Umbilical cord (tissue), 1 donor: ENCODE measurements at regions not wholly inside any gene's neighbourhood (a gene's known extent, or its start where the extent isn't known, plus 50 kb on each side); places are given as distances from the start of the nearest gene placed in this dataset.
"Not testable (repeated sequence)": the region's sequence is repeated elsewhere in the genome, so short reads cannot be mapped to it uniquely, and the experiment has no call there.

Source experiments
- DNase-seq: peaks from one replicate; pipeline ENCODE4 v3.0.0-alpha.2; 2015; ENCODE audit warnings: low spot score

DNA sequence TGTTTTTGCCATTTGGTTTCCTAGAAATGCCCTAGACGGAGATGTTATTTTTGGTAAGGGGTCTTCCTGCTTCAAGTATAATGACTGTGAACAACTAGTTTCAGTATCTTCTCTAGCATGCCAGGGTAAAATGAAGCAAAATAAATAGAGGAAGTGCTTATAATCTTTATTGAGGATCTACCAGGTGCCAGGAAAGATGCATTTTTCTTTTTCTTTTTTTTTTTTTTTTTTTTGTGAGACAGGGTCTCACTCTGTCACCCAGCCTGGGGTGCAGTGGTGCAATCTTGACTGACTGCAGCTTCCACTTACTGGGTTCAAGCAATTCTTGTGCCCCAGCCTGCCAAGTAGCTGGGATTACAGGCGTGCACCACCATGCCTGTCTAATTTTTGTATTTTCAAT lies 146.6 kb upstream of the GRK3 start:
- not testable (repeated sequence) for DNase-seq

GRCh38 chr22:25419247-25420113 lies 145.0 kb upstream of the GRK3 start:
- DNase-seq = peak; percentile 30

GRCh38 chr22:25420114-25420441 lies 144.4 kb upstream of the GRK3 start:
- DNase-seq = not testable (repeated sequence)

DNA sequence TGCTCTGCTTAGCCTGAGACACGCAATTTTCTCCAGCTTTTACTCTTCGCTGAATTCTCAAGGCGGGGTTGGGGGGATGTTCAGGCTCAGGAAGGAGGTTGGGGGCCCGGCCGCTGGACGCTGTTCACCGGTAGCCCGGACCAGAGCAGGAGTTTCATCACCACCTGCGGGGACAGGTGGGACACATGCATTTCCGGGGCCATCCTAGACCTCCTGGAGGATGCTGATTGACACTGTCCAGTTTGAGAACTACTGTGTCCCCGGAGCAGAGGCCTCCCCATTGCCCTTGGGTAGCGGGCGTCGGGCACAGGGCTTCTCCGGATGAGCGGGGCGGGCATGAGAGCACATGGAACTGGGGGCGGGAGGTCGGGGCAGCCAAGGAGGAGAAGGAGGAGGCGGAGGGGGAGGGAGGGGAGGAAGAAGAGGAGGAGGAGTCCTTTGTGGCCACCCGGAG lies 144.0 kb upstream of the GRK3 start:
- DNase-seq = no peak

DNA sequence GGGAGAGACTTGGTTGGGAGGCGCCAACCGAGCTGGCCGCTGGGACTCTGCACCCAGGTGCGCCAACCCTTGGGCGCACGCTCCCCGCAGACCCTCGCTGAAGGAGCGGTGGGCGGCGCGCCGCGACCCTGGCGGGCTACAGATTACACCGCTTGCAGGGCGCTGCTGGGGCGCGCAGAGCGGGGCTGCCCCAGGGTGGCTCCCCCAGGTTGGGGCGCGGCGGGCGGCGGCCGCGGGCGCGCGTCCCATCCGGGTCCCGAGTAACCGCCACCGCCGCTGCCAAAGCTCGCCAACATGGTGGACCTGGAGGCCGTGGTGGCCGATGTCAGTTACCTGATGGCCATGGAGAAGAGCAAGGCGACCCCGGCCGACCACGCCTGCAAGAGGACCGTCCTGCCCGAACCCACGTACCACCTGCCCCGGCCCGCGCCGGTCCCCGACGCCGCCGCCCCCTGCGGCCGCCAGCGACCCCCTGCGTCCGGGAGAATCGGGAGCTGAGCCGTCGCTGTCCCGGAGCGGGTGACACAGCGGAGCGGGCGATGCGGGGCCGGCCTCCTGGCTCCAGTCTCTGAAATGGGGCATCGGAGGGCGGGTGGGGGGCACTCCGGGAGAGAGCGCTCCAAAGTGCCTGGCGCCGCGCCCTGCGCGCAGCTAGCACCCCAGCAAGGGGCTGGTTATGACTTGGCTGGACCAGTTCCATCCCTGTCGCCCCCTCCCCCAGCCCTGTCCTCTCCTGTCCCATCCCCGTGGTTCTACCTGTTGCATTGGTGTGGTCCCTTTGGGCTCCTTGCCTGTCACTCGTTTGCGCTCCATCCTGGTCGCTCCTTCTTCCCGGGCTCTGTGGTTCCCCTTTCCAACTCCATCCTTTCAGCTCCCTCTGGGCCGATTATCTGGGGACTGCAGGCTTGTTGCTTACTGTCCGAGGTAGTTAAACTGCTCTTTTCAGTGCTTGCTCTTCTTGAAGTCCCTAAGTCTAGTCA lies 143.3 kb upstream of the GRK3 start:
- DNase-seq = no peak

DNA sequence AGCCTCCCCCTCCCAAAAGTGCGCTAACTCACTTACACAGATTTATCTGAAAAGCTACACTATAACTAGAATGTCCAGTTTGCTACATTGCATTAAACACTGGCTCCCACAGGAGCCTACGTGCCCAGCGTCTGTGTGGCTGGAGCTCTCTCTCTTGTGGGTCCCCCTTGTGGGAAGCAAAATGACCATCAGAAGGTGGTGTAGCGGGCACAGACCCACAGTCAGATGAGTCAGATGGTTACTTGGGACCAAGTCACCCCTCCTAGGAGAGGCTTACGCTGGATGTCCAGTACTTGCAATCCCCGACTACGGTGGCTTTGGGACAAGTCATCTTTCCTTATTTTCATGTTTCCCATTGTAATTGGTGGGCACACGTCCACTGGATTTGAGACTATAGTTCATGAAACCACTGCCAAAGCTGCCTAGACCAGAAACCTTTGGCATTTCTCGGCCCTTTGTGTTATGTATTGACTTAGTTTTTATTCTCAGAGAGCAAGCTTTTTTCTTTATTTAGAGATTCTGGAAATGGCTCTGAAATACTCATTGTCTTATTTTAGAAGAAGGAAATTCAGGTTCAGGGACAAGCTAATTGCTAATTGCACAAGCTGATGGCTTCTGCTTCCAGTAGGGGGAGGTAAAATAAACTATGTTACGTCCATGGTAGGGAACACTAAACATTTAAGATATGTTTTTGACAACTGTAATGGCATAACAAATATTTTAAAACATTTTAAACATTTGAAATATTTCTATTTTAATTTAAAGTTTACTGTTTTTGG lies 137.8 kb upstream of the GRK3 start:
- not testable (repeated sequence) for DNase-seq

DNA sequence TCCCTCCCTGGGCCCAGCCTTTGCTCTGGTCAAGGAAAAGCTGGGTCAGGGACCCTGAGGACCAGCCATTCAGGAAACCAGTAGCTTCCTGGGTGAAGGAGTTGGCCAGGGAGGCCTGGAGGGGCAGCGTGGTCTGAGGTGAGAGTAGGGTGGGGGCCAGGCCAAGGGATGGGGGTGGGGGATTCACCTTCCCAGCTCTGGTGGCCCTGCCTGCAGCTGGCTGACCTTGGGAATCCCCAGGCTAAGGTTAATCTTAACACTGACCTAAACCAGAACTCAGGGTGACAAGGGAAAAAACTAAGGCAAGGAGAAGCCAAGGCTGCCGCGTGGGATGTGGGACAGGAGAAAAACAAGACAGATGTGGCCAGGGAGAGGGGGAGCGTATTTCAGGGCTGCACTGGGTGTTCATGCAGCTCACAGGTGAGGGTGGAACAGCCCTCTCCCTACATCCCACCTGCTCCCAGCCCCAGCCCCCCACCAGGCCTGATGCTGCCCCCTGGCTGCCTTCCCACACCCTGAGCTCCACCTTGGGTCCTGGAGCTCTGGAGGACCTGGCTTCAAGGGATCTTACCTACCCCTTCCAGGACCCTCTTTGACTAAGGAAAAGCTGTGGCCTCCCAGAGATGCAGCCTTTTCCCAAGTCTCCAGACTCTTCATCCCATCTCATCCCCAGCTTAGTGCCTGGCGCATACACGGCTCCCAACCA lies 132.7 kb upstream of the GRK3 start:
- not testable (repeated sequence) for DNase-seq

GRCh38 chr22:25433381-25433970 lies 131.0 kb upstream of the GRK3 start:
- not testable (repeated sequence) for DNase-seq

DNA sequence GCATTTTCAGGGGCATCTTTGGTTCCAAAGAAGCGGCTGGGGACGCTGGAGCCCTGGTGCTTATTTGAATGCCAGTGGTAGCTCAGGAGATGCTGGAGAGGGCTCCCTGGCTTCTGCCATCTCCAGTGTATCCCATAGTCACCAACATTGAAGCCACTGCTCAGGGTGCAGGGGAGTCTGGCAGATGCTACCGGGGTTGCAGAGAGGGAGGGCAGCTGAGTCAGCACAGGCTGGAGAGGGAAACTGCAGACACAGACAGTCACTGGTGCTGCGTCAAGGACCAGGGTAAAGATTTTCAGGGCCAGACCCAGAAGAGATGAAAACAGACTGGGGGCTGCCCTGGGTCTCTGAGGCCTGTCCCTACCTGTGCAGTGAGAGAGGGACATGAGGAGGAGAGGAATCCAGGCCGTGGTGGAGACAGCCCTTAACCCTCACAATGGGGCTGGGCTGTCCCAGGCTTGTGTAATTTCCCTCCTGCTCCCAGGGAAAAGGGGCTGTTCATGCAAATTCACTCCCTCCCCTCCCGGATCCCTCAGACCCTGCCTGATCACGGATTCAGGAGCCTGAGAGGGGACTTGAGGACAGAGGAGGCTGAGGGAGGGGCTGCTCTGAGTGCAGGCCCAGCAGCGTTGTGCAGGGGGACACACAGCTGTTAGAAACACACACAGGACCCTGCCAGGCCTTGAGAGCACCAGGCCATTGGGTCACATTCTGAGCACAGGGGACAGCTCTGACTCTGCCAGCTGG lies 126.9 kb upstream of the GRK3 start:
- DNase-seq = no peak

DNA sequence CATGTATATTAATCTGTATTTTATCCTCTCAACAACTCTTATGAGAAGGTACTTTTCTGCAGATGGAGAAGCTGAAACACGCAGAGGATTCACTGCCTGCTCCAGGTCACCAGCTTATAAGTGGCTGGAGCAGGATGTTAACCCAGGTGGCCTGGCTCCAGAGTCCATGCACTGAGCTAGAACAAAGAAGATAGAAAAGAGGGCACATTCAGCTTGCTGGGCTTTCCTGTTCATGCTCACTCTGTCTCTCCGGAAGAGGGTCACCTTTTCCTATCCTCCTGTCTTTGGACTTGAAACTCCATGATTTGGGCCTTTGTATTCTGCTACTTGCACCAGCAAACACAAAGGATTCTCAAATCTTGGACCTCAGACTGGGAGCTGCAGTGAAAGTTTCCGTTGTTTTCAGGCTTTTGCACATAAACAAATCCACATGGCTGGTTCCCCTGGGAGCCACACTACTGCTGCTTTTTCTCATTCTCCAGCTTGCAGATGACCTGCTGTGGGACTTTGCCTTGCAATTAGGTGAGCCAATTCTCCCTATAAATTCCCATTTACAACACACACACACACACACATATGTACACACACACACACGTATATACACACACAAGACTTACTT lies 117.3 kb upstream of the GRK3 start:
- DNase-seq = no peak

DNA sequence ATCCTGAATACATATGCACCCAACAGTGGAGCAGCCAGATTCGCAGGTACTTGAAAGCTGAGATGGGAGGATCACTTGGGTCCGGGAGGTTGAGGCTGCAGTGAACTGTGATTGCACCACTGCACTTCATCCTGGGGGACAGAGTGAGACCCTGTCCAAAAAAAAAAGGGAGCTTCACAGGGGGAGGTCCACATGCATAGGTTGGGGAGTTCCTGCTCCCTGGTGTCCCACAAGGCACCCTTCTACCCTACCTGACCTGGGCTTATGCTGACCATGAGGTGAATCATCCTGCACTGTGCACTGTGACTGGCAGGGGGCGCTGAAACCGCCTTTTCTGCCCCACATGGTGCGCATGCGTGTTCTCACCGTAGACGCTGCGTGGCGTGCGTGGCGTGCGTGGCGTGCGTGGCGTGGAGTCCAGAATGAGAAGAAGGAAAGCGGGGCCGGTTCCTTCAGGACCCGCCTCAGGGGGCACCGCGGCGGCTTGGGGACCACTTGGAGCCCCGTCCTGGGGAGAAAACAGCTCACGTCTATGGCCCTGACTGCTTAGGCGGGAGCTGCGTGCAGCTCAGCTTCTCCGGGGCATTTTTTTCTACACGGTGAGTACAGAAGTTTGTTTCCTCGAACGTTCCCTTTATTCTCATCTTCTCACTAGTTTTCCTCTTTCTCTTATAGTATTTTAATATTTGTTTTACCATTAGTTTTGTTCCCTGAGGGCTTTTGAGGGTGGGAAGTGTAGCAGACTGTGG lies 116.6 kb upstream of the GRK3 start:
- peak; percentile 92 for DNase-seq

DNA sequence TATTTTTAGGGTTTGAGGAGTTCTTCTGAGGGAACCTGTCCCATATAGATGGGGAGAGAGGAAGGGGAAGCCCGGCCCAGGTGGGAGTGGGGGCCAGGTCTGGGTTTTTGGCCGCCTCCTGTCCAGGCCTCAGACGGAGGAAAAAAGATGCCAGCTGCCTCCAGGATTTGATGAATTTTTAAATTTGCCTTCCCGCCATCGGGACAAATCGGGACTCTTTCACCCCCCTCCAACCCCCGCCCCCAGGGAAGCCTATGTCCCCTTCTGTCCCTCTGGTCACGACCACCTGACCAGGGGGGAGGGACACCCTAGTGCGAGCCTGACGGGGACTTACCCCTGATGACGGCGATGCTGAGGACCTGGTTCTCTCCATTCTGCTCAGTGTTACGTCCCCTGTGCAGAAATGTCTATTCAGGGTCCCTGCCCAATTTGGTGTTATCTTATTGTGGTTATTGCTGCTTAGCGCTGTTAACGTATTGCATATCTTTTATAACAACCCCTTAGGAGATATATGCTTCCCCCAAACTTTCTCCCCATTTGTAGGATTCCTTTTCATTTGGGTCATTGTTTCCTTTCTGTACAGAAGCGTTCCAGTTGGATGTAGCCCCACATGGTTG lies 115.9 kb upstream of the GRK3 start:
- peak; percentile 14 for DNase-seq

GRCh38 chr22:25449781-25450317 lies 114.6 kb upstream of the GRK3 start:
- DNase-seq = no peak

DNA sequence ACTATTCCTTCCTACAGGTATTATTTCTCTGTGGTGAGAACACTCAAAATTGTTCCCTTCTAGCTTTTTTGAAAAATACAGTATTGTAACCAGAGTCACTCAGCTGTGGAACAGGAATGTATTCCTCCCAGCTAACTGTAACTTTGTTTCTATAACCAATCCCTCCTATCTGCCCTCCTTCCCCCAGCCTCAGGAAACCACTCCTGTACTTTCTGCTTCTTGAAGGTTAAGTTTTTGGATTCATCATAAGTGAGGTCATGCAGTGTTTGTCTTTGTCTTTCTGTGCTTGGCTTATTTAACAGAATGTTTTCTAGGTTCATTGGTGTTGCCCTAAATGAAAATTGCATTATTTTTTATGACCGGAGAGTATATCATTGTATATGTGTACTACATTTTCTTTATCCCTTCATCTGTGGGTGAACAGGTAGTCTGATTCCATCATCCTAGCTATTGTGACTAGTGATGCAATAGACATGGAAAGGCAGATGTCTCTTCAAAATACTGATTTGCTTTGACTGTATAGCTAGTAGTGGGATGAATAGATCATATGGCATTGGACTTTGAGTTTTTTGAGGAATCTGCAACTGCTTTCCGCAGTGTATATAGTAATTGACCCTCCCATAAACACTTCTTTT lies 112.9 kb upstream of the GRK3 start:
- no peak for DNase-seq

- no peak for DNase-seq
Measured at GRCh38 chr22:25452116-25452700, 112.3 kb upstream of the GRK3 start.

- no peak for DNase-seq
Measured at GRCh38 chr22:25453058-25453457, 111.4 kb upstream of the GRK3 start.

- no peak for DNase-seq
Measured at GRCh38 chr22:25453557-25453956, 110.9 kb upstream of the GRK3 start.
